ENCODE measurements at regions not wholly inside any gene's neighbourhood (a gene's known extent, or its start where the extent isn't known, plus 50 kb on each side); places are given as distances from the start of the nearest gene placed in this dataset.

DNA sequence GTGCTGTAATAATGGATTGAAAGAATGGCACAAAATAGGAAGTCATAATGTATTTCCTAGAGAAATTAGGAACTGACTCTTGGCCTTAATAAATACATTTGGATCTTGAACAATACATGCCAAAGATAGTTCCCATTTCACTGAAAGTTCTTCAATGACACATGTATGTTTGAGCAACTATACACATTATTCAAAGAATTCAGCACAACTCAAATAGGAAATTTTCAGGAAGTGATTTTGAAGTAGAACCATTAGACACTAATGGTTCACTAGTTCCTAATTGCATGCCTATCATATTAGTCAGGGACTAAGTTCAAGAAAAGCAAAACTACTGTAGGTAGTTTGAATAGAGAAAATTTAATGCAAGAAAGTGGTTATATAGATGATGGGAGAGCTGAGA, 404.7 kb downstream of the LMO4 start:
- DNase-seq = no peak

DNA sequence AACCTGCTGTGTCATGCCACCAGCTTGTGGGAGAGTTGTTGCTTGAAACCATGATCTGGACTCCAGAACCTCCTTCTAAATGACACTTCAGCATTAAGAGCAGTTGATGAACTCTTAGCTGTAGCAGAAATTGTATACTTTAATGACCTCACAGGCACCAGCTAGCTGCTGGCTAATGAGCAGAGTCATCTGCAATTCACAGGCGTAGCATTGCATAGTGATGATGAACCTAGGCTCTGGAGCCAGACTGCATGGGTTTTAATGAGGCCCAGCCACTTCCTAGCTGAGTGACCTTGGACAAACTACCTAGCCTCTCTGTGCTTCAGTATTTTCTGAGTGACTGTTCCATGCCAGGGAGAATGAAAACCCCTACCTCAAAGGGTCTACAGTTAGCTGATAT, 407.1 kb downstream of the LMO4 start:
- no peak for DNase-seq

DNA sequence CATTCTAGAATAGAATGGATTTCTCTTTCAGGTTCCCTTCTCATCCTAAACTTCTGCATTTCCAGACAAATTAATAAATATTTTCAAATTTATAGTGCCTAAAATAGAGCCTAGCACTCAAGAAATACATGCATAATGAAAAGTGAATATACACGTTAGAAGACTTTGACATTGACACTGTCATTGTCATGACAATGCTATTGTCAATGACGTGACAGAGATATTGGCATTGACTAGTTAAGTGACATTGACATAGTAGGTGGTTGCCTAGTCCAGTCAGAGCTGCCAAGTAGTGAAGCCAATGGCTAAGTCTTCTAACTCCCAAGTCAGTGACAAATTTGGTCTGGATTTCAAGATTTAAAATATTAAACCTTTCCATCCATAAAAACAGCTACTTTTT, 410.5 kb downstream of the LMO4 start:
- no peak for DNase-seq

DNA sequence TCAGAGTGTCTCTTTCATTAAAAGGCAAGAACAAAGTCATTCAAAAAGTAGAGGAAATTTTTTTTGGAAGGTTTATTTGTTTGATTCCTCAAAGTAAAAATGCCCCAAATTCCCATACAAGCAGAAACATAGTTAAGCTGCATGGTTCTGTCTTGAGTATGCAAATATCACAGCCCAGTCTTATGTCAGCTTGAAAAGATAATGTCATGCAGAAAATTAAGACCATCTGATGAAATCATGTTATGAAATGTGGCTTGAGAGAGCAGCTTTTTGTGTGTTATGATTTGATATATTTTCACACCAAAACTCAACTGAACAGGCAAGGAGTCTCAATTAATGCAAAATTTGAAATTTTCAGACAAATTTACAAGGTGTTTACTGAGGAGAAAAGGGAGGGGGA, 411.0 kb downstream of the LMO4 start:
- no peak for DNase-seq

DNA sequence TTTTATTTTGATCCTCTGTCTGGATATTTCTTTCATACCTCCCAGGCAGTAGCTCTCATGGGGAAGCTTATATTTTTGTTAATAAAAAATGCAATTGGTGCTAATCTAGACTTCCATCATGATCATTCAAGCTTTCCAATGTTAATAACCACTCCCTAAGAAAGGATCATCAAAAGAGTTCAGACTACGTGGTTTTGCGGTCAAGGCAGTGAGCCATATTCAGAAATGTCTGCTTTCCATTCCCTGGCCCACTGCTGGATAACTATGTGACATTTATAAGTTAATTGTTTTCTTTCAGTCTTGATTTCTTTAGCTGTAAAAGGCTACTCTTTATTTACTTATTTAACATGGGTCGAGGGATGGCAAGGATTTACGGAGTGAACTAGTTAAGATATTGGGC, 414.6 kb downstream of the LMO4 start:
- no peak for DNase-seq

DNA sequence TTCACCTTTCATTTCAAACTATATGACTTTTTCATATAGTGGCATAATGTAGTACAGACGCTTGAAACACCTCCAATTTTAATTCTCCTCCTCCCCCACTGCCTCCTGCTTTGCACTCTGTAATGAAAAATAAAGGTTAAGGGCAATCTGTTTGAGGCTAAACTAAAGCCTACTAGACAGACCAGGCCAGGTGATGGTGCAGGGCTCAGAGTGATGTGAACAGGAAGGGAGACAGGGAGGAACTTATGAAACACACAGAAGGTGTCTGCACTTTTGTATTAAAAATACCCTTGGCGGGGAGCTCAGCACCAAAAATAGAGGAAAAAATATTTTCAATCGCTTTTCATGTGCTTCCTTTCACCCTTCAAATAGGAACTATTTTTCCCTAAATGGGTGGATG, 415.4 kb downstream of the LMO4 start:
- no peak for DNase-seq

DNA sequence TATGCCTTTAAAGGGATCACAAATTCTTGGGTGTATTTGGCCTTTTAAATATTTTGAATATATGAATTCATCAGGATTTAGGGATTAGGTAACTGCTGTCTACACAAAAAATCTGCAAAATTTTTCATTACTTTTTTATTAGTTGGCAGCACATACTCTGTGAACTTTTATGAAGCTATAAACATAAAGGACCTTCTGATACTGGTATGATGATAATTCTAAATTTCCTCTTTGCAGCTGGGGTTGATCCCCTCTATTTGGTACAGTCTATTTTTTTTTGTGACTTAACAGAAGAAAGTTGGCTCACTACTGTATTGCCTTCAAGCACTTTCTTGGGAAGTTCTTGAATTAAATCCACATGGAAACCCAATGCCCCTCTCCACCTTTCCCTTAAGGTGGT, 416.1 kb downstream of the LMO4 start:
- DNase-seq = no peak

DNA sequence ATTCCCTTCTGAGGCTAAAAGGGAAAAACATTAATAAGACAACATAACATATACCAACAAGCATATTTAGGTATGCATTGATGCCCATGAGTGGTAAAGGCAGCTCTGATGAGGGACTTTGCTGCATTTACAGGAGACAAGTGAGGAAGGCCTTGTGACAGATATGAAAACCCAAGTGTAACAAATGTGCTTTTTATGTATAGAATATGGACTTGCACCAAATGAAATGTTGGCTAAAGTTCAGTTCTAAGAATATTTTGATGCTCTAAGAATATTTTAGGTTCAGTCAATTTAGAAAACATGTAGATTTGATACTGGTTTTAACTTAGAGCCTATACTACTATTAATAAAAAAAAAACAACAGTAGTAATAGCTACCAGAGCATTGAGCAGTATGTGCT, 424.7 kb downstream of the LMO4 start:
- DNase-seq = no peak

DNA sequence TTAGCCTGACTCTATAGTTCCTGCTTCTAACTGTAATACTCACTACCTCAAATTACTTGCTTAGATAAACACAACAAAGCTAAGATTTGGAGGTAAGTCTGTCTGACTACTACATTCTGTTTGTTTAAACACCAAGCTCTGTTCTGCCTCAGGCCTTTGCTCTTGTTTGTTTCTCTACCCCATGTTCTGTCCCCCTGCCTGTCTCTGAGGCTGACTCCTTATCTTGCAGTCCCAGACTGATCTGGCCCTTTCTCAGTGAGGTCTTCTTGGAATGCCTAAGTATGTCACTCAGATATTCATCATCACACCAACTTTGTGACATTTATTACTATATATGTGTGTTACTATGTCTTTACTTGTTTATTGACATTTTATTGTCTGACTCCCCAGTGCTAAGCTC, 425.5 kb downstream of the LMO4 start:
- no peak for DNase-seq

DNA sequence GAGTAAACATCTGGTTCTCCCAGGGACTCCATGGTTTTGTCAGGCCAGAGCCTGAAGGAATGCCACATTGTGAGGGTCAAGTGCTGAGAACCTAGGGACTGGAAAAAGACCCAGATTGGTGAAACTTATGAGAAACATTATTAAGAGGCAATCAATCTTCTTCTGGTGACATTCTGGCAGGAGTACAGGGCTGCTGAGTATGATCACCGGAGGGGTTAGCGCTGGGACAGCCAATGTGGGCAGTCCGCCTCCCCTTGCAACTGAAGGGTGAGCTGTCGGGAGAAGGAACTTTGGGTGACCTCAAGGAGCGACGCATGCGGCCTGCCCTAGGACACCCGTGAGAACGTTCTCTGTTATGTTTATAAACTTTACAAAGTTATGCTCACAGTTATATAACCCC, 429.0 kb downstream of the LMO4 start:
- no peak for DNase-seq

DNA sequence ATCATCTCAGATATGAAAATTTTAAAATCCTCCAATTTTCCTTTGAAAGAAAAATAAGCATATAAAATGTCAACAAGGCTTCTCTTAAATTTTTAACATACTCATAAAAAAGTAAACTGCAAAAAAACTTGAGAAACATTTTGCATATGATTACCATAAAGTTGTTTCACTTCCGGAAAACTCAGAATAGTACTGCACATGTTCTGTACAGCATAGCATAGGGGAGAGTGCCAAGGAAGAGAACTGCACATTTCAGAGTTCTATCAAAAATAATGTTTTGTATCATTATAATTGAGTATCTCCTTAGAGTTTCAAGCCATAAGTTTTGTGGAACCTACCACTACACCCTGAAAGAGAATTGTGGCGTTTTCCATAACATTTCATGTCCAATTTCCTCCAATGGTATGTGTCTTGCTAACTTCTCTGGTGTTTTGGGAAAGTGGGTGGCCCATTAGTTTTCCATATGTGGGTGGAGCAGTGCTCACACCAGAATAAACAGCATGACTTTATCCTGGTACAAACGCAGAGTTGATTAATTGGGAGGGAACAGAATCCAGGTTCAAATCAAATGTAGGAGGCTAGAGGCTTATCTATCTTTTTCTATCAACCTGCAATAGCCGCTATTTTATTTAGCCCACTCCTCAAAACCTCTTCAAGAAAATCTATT, 430.9 kb downstream of the LMO4 start:
- no peak for DNase-seq

DNA sequence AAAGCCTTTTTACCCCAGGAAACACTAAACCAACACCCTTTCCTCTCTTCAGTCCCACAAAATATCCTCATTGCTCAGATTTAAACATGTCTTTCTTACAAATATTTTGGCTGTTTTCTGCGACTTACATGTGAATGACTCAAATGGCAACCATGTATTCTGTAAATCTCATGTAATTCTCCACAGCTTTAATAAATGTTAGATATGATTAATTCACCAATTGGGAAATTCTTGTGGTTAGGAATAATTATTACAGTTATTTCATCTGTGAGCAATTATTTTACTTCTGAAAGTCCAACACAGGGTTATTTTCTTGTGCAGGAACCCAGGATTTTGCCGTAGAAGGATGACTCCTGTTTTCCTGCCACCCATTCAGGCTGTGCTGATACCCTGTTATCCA, 431.5 kb downstream of the LMO4 start:
- DNase-seq = no peak

DNA sequence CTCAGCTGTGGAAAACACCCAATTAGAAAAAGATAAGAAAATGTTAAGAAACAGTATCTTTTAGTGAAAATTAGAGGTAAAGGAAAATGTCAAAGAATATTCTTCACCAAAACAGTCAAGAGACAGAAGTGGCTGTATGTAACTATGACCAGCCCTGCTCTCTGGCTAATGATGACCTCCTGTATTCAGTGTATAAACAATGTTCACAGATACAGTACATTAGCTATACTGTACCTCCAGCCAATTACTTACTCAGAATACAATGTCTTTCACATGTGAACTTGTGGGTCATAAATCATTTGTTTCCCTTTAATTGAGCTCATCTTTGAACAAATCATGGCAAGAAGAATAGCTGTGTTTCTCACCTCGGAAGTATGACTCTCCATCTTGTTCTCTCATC, 432.0 kb downstream of the LMO4 start:
- DNase-seq = no peak

DNA sequence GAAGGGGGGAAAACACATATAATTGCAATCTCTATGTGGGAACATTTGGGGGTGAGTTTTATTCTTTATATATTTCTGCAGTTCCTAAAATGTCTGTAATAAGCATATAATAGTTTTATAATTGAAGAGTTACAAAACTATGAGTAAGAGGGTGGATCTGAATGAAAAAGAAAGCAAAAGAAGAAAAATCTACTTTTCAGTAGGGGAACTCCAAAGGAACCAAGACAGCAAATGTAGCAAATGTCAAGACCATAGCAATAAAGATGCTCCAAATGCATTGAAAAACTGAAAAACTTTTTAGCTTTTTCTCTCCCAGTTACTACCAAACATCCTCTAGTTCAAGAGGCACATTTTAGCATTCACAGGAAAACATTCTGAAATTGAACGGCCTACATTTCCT, 434.8 kb downstream of the LMO4 start:
- DNase-seq = no peak

DNA sequence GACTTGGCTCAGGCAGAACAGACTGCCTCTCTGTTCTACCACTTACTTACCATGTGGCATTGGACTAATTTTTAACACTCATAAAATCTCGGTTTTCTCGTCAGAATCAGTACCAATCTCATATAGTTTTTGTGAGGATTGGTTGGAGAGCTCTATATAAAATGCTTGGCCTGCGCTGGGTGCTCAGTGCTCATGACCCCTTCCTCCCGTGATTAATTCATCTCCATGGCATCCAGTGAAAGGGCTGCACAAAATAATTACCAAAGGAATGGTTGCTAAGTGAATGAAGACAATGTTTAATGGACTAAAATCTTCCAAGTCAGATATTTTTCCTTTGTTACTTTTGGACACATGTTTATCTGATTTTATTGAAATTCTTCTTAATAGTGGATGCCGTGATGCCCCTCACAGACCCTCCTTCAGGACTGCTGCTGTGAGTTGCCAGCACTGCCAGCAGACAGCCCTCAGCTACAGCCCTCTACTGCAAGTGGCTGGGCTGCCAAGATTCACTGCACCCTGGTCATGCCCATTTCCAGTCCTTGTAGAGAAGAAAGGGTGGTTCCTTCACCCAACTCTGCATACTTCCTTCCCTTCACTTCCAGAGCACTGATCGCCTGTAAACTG, 436.5 kb downstream of the LMO4 start:
- no peak for DNase-seq

DNA sequence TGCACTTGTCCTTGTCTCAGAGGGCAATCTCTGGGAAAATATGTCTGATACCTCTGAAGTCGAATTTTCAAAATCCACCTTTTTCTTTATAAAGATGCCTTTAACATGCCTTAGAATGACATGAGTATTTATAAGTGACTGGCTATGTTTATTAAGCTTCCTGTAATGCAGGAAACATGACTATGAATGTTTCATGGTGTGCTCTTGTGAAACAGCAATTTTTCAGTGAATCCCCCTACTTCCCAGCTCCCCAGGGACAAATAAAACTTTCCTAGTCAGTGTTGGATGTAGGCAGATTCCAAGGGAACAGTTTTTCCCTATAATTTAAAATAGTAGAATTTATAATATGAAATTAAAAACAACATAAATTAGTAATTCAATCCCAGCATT, 437.0 kb downstream of the LMO4 start:
- no peak for DNase-seq

DNA sequence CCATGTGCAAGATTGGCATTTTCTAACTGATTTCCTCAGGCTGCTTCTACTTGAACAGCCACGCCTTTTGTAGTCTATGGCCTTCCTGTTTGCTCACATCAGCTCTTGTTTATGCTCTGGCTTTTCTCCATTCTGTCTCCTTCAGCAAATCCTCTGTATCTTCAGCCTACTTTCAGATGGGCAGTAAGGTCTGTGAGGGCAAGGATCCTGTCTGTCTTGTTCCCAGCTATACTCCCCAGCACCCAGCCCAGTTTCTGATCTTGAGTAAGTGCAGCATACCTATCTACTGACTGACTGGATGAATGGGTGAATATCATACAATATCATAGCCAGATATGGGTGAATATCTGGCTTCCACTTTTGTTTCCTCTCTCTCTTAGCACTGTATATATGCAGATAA, 438.1 kb downstream of the LMO4 start:
- no peak for DNase-seq

DNA sequence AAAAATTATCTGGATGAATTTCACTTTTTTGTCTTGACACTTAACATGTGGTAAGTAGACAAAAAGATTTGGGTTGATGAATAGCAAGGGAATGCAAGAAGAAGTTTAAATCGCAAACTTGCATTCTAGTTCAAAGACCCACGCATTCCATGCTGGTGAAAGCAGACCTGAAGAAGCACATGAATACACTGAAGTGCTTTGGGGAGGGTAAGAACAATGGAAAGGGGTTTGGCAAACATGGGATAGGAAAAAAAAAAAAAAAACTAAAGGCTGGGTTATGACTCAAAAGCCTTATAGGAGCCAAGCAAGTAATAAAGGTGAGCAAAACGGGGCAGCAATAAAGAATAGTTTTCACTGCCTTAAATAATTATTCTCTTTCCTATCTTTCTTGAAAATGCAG, 450.2 kb downstream of the LMO4 start:
- DNase-seq = no peak

DNA sequence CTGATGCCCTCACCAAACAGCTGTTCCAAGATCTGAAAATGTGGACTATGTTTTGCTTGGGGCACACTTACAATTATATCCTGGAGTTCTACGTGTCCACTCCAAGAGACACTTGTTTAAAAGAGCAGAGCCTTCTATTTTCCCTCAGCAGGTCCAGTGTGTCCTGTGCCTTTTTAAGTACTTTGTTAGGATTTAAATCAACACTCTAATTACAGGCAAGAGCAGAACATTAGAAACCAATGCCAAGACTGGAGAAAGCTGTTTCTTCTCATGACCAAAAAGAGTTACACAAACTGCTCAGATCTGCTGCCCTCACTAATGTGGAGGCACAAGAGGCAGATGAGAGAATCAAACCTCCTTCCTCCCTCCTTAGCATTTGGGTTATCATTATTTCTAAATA, 452.9 kb downstream of the LMO4 start:
- DNase-seq = no peak

DNA sequence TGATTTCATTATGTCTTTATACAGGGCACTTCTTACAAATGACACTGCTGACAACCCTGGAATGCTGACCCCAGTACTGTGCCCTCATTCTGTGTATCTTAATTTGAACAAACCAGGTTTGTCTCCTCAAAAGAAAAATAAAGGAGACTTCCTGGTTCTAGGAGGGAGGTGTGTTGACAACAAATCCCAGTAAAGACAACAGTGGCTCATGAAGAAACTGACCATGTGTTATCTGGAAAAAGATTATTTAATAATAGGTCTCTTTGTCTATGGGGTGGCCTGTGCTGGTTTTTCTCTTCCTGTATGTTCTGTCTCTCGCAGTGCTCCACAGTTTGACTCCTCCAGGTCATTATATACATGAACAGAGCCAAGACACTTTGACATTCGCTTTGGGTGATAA, 454.6 kb downstream of the LMO4 start:
- no peak for DNase-seq

DNA sequence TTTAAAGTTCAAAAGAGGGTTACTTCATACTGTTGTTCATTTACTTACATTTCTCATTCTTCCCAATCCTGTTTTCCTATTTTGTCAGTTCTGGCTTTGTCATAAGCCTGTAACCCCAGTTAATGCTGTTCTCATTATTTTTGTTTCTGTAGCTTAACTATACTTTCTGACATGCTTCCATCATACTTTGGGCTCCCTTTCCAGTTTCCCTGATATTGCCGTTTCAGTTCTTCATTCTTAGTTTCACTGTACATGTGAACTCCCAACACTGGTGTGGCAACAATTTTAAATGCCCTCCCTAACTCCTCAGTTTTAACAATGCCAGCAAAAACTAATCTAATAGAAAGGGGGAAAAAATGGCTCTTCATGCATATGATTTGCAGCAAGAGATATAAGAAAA, 456.7 kb downstream of the LMO4 start:
- DNase-seq = no peak

DNA sequence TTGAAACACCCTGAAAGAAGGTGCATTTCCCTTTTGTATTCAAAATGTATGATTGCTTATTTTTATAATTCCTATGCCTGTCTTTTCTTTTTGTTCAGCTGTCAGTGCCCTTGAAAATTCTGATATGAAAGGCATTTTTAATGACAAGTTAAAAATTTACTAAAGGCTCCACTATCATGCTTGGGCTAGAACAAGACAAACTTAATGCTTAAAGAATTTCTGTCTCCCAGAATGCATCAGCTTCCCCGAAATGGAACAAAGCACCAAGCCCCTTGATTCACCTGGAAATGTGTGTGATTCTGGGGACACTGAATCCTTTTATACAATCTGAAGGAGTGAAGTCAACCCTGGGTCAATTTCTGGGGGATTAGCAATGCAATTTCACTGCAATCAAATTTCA, 457.5 kb downstream of the LMO4 start:
- no peak for DNase-seq

DNA sequence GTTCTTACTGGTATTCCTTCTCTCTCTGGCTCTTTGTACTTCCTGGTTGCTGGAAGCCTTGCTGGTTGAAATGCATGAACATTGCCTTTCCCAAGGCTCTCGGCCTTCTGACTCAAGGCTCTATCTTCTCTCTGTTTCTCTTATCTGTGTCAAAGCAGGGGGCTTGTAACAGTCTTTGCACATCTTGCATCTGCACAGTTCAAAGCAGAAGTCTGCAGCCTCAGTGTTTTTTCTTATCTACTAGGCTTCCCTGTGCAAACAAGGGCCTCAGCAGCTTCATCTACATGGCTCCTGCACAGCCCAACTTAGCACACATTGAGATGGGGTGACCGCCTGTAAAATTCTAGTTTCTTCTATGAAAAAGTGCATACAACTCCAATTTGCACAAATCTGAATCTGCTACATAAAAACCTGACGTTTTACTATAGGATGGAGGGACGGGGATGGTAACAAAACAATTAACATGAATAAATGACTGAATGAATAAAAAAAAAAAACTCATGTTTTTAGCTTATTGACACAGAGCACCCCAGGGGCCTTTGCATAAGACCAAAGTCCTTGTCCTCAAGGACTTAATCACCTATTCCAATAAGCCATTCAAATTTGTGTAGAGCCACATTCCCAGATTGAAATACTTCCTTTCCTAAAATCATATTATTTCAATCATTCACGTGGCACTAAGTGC, 458.3 kb downstream of the LMO4 start:
- no peak for DNase-seq

DNA sequence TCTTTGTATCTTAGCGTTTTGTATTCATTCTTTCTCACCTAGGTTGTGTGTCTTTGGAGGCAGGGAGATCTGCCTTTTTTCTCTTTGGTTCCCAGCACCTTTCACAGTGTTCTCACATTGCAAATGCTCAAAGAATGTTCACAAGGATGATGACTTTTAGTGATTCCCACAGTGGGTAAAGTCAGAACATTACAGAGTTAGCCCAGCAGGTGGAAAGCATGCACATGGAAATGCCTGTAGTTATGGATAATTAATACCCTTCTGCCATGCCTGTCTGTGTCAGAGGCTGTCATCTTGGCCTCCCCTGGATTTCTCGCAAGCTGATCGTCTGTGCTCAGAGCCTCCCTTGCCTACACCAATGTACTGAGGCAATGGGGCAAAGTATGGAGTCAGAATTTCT, 458.9 kb downstream of the LMO4 start:
- no peak for DNase-seq

DNA sequence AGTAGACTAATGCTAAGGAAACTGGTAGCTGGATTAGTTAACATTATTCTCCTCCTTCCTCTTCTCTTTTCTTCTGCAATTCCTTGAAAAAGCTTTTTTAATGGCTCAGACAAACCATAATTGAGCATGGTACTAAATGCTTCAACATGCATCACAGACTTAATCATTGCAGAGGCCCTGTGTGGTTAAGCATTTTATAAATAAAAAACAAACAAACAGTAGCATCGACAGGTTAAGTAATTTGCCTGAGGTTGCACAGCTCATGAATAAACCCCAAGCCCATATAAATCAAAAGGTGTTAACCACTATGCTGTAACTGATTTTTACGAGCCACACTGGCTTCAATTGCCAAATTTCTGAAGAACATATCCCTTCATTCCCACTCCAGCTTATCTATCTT, 462.1 kb downstream of the LMO4 start:
- DNase-seq = no peak
